ENCODE measurements at regions not wholly inside any gene's neighbourhood (a gene's known extent, or its start where the extent isn't known, plus 50 kb on each side); places are given as distances from the start of the nearest gene placed in this dataset.

DNA sequence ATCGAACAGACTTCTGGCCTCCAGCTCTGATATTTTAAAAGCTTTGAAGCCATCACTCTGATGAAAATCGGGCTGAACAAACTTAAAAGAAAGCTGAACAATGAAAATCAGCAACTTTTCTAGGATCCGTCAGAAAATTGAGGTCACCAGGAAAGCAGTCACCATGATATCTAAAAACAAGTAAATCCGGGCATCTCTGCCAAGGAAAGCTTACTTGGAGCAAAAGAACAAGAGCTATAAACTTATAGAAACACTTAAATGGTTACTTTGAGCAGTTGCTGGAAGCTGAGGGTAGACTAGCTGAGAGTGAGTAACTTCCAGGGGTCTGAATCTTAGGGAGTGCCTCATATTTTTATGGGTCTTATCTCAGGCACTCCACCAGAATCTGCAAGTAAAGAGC lies 1043.0 kb upstream of the CDH18 start:
- TF ChIP-seq, protein P1, sequence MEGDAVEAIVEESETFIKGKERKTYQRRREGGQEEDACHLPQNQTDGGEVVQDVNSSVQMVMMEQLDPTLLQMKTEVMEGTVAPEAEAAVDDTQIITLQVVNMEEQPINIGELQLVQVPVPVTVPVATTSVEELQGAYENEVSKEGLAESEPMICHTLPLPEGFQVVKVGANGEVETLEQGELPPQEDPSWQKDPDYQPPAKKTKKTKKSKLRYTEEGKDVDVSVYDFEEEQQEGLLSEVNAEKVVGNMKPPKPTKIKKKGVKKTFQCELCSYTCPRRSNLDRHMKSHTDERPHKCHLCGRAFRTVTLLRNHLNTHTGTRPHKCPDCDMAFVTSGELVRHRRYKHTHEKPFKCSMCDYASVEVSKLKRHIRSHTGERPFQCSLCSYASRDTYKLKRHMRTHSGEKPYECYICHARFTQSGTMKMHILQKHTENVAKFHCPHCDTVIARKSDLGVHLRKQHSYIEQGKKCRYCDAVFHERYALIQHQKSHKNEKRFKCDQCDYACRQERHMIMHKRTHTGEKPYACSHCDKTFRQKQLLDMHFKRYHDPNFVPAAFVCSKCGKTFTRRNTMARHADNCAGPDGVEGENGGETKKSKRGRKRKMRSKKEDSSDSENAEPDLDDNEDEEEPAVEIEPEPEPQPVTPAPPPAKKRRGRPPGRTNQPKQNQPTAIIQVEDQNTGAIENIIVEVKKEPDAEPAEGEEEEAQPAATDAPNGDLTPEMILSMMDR (IDR thresholded peaks at IDR 0.05): no peak
- TF ChIP-seq POLR2A (IDR thresholded peaks at IDR 0.05): no peak

Data from suprapubic skin (tissue), 3 donors.